ENCODE measurements at regions not wholly inside any gene's neighbourhood (a gene's known extent, or its start where the extent isn't known, plus 50 kb on each side); places are given as distances from the start of the nearest gene placed in this dataset.

- no peak for TF ChIP-seq RAD21 (IDR thresholded peaks at IDR 0.05; ENCODE audit: low read depth)
- no peak for TF ChIP-seq TCF12 (IDR thresholded peaks at IDR 0.05; ENCODE audit: low read depth)
- no peak for TF ChIP-seq ZBTB7A (IDR thresholded peaks at IDR 0.05; ENCODE audit: low read depth)
- TF ChIP-seq MAX (IDR thresholded peaks at IDR 0.05), result no peak
- TF ChIP-seq CREB1 (IDR thresholded peaks at IDR 0.05; ENCODE audit: low read depth), result no peak
- no peak for TF ChIP-seq REST (IDR thresholded peaks at IDR 0.05; ENCODE audit: low read depth)
- TF ChIP-seq USF1 (IDR thresholded peaks at IDR 0.05), result no peak
- no peak for TF ChIP-seq TEAD4 (IDR thresholded peaks at IDR 0.05)
- no peak for TF ChIP-seq CEBPB (IDR thresholded peaks at IDR 0.05)
Observed at GRCh38 chr2:237000481-237000880, 85.2 kb upstream of the COPS8 start.

Data from Ishikawa (cell line).